Medulla oblongata (tissue), 1 donor: ENCODE measurements at regions not wholly inside any gene's neighbourhood (a gene's known extent, or its start where the extent isn't known, plus 50 kb on each side); places are given as distances from the start of the nearest gene placed in this dataset.

Experiments used
- DNase-seq: peaks from one replicate; pipeline ENCODE4 v3.0.0-alpha.2; 2015; ENCODE audit errors: extremely low spot score

- DNase-seq, result no peak
Observed at GRCh38 chr5:2249026-2249425, 366.3 kb upstream of the IRX4 start.

GRCh38 chr5:2242539-2242938, 359.8 kb upstream of the IRX4 start:
- no peak for DNase-seq

- DNase-seq, result no peak
Observed at GRCh38 chr5:2241842-2242241, 359.1 kb upstream of the IRX4 start.

- DNase-seq, result no peak
Observed at GRCh38 chr5:2240118-2240904, 357.6 kb upstream of the IRX4 start.

- DNase-seq, result no peak
Observed at GRCh38 chr5:2239201-2239910, 356.6 kb upstream of the IRX4 start.

GRCh38 chr5:2238732-2239131, 356.0 kb upstream of the IRX4 start:
- no peak for DNase-seq

- no peak for DNase-seq
Observed at GRCh38 chr5:2227433-2227832, 344.7 kb upstream of the IRX4 start.

- no peak for DNase-seq
Observed at GRCh38 chr5:2224689-2225088, 342.0 kb upstream of the IRX4 start.

- DNase-seq, result no peak
Observed at GRCh38 chr5:2223303-2223702, 340.6 kb upstream of the IRX4 start.

GRCh38 chr5:2222246-2222992, 339.7 kb upstream of the IRX4 start:
- DNase-seq, result no peak

- DNase-seq, result no peak
Observed at GRCh38 chr5:2221450-2221849, 338.7 kb upstream of the IRX4 start.

- DNase-seq, result no peak
Observed at GRCh38 chr5:2220741-2221140, 338.0 kb upstream of the IRX4 start.

- no peak for DNase-seq
Observed at GRCh38 chr5:2219149-2219776, 336.5 kb upstream of the IRX4 start.

- DNase-seq, result no peak
Observed at GRCh38 chr5:2217219-2217618, 334.5 kb upstream of the IRX4 start.

- no peak for DNase-seq
Observed at GRCh38 chr5:2214910-2215590, 332.3 kb upstream of the IRX4 start.

- no peak for DNase-seq
Observed at GRCh38 chr5:2213121-2213730, 330.5 kb upstream of the IRX4 start.

- DNase-seq, result no peak
Observed at GRCh38 chr5:2212481-2212880, 329.8 kb upstream of the IRX4 start.

- DNase-seq, result no peak
Observed at GRCh38 chr5:2208239-2208544, 325.5 kb upstream of the IRX4 start.

GRCh38 chr5:2207416-2208238, 324.9 kb upstream of the IRX4 start:
- DNase-seq, result peak; percentile 30

GRCh38 chr5:2207109-2207399, 324.3 kb upstream of the IRX4 start:
- DNase-seq, result no peak
